Dendritic cell treated with granulocyte-macrophage colony-stimulating factor and Interleukin-4, amounts not matched to agents 40 ng/mL and 50 ng/mL, for 4 days (primary cell): ENCODE measurements at regions not wholly inside any gene's neighbourhood (a gene's known extent, or its start where the extent isn't known, plus 50 kb on each side); places are given as distances from the start of the nearest gene placed in this dataset.
"Not testable (repeated sequence)": the region's sequence is repeated elsewhere in the genome, so short reads cannot be mapped to it uniquely, and the experiment has no call there.

ENCODE experiments used
- H3K27ac Mint-ChIP-seq: one replicate; pipeline ENCODE4 v1.8.0; 2022; ENCODE audit warnings: mild to moderate bottlenecking, mixed read lengths
- H3K27me3 Mint-ChIP-seq: one replicate; pipeline ENCODE4 v1.8.0; 2022; ENCODE audit warnings: mild to moderate bottlenecking, mixed read lengths
- H3K36me3 Mint-ChIP-seq: one replicate; pipeline ENCODE4 v1.8.0; 2022; ENCODE audit warnings: low read depth, mixed read lengths
- H3K4me1 Mint-ChIP-seq: one replicate; pipeline ENCODE4 v1.8.0; 2022; ENCODE audit warnings: low read depth, mixed read lengths
- H3K4me3 Mint-ChIP-seq: one replicate; pipeline ENCODE4 v1.8.0; 2022; ENCODE audit warnings: mild to moderate bottlenecking, moderate library complexity, mixed read lengths
- H3K9me3 Mint-ChIP-seq: one replicate; pipeline ENCODE4 v1.8.0; 2022; ENCODE audit warnings: mixed read lengths
- intact Hi-C: fragments of 100-400 bp; cut with micrococcal nuclease; formaldehyde crosslinking; loops from one replicate; pipeline ENCODE4 v1.15.0; 2022

GRCh38 chrX:23505531-23506303, 161.6 kb upstream of the PRDX4 start:
- H3K27me3 Mint-ChIP-seq = no peaks in the 10 kb centered on the region
- H3K36me3 Mint-ChIP-seq = no peaks in the 10 kb centered on the region
- peaks cover 7% of the 10 kb centered on the region for H3K9me3 Mint-ChIP-seq
- no peak overlapping the region for H3K27ac Mint-ChIP-seq
- no peaks in the 10 kb centered on the region for H3K4me1 Mint-ChIP-seq
- H3K4me3 Mint-ChIP-seq = no peak overlapping the region
- intact Hi-C loops = no loop called here

- Mint-ChIP-seq H3K36me3 (no peaks in the 10 kb centered on the region), H3K9me3 (peaks cover 7% of the 10 kb centered on the region), H3K4me1 (no peaks in the 10 kb centered on the region), H3K4me3 (no peak overlapping the region), H3K27ac (no peak overlapping the region), H3K27me3 (no peaks in the 10 kb centered on the region)
- intact Hi-C loops = no loop called here
Observed at GRCh38 chrX:23509256-23509655, 158.0 kb upstream of the PRDX4 start.

- H3K4me1 Mint-ChIP-seq = no peaks in the 10 kb centered on the region
- no peaks in the 10 kb centered on the region for H3K36me3 Mint-ChIP-seq
- intact Hi-C loops = no loop called here
- peaks cover 7% of the 10 kb centered on the region for H3K9me3 Mint-ChIP-seq
- H3K27me3 Mint-ChIP-seq = no peaks in the 10 kb centered on the region
- no peak overlapping the region for H3K27ac Mint-ChIP-seq
- H3K4me3 Mint-ChIP-seq = no peak overlapping the region
Observed at GRCh38 chrX:23511793-23512192, 155.5 kb upstream of the PRDX4 start.

- H3K27ac Mint-ChIP-seq = no peak overlapping the region
- intact Hi-C loops = no loop called here
- H3K4me3 Mint-ChIP-seq = no peak overlapping the region
Observed at GRCh38 chrX:23513121-23513520, 154.2 kb upstream of the PRDX4 start.

GRCh38 chrX:23514082-23514481, 153.2 kb upstream of the PRDX4 start:
- Mint-ChIP-seq H3K4me1 (no peaks in the 10 kb centered on the region), H3K27ac (no peak overlapping the region), H3K4me3 (no peak overlapping the region), H3K36me3 (no peaks in the 10 kb centered on the region), H3K9me3 (peaks cover 2% of the 10 kb centered on the region), H3K27me3 (no peaks in the 10 kb centered on the region)
- intact Hi-C loops = no loop called here

More at GRCh38 chrX:23513121-23513520, 154.2 kb upstream of the PRDX4 start:
- Mint-ChIP-seq H3K36me3 (no peaks in the 10 kb centered on the region), H3K4me1 (no peaks in the 10 kb centered on the region), H3K9me3 (peaks cover 7% of the 10 kb centered on the region), H3K27me3 (no peaks in the 10 kb centered on the region)

- no peaks in the 10 kb centered on the region for H3K27me3 Mint-ChIP-seq
- H3K27ac Mint-ChIP-seq = no peak overlapping the region
- H3K9me3 Mint-ChIP-seq = no peaks in the 10 kb centered on the region
- H3K4me3 Mint-ChIP-seq = no peak overlapping the region
- H3K36me3 Mint-ChIP-seq = no peaks in the 10 kb centered on the region
- intact Hi-C loops = no loop called here
- no peaks in the 10 kb centered on the region for H3K4me1 Mint-ChIP-seq
Observed at GRCh38 chrX:23515028-23515427, 152.3 kb upstream of the PRDX4 start.

- H3K4me1 Mint-ChIP-seq, H3K4me3 Mint-ChIP-seq, intact Hi-C loops, H3K27ac Mint-ChIP-seq, H3K27me3 Mint-ChIP-seq, H3K36me3 Mint-ChIP-seq: not testable (repeated sequence)
- H3K9me3 Mint-ChIP-seq = peaks cover 14% of the 10 kb centered on the region
Observed at GRCh38 chrX:23523026-23523657, 144.2 kb upstream of the PRDX4 start.

- H3K4me3 Mint-ChIP-seq = no peak overlapping the region
- no peaks in the 10 kb centered on the region for H3K36me3 Mint-ChIP-seq
- H3K9me3 Mint-ChIP-seq = peaks cover 14% of the 10 kb centered on the region
- H3K27me3 Mint-ChIP-seq = no peaks in the 10 kb centered on the region
- intact Hi-C loops = no loop called here
- H3K4me1 Mint-ChIP-seq = no peaks in the 10 kb centered on the region
- no peak overlapping the region for H3K27ac Mint-ChIP-seq
Observed at GRCh38 chrX:23524467-23524866, 142.8 kb upstream of the PRDX4 start.

- intact Hi-C loops = no loop called here
- no peaks in the 10 kb centered on the region for H3K4me1 Mint-ChIP-seq
- no peak overlapping the region for H3K27ac Mint-ChIP-seq
- H3K4me3 Mint-ChIP-seq = no peak overlapping the region
- peaks cover 14% of the 10 kb centered on the region for H3K9me3 Mint-ChIP-seq
- H3K36me3 Mint-ChIP-seq = no peaks in the 10 kb centered on the region
- no peaks in the 10 kb centered on the region for H3K27me3 Mint-ChIP-seq
Observed at GRCh38 chrX:23525531-23525930, 141.8 kb upstream of the PRDX4 start.

- H3K9me3 Mint-ChIP-seq = no peaks in the 10 kb centered on the region
Observed at GRCh38 chrX:23540532-23540931, 126.8 kb upstream of the PRDX4 start.

GRCh38 chrX:23548164-23548563, 119.1 kb upstream of the PRDX4 start:
- H3K36me3 Mint-ChIP-seq = no peaks in the 10 kb centered on the region
- no peak overlapping the region for H3K4me3 Mint-ChIP-seq
- no peaks in the 10 kb centered on the region for H3K9me3 Mint-ChIP-seq
- H3K27me3 Mint-ChIP-seq = no peaks in the 10 kb centered on the region
- H3K4me1 Mint-ChIP-seq = no peaks in the 10 kb centered on the region
- intact Hi-C loops = no loop called here
- H3K27ac Mint-ChIP-seq = no peak overlapping the region

More at GRCh38 chrX:23540532-23540931, 126.8 kb upstream of the PRDX4 start:
- Mint-ChIP-seq H3K4me3 (no peak overlapping the region), H3K36me3 (no peaks in the 10 kb centered on the region), H3K4me1 (no peaks in the 10 kb centered on the region), H3K27me3 (no peaks in the 10 kb centered on the region), H3K27ac (no peak overlapping the region)
- intact Hi-C loops = no loop called here

GRCh38 chrX:23552303-23552702, 115.0 kb upstream of the PRDX4 start:
- intact Hi-C loops = no loop called here

GRCh38 chrX:23554304-23554703, 113.0 kb upstream of the PRDX4 start:
- intact Hi-C loops = no loop called here
- no peak overlapping the region for H3K27ac Mint-ChIP-seq
- H3K4me3 Mint-ChIP-seq = no peak overlapping the region
- H3K36me3 Mint-ChIP-seq = no peaks in the 10 kb centered on the region
- peaks cover 8% of the 10 kb centered on the region for H3K9me3 Mint-ChIP-seq
- H3K27me3 Mint-ChIP-seq = no peaks in the 10 kb centered on the region
- no peaks in the 10 kb centered on the region for H3K4me1 Mint-ChIP-seq

More at GRCh38 chrX:23552303-23552702, 115.0 kb upstream of the PRDX4 start:
- Mint-ChIP-seq H3K9me3 (peaks cover 8% of the 10 kb centered on the region), H3K27ac (no peak overlapping the region), H3K27me3 (no peaks in the 10 kb centered on the region), H3K4me1 (no peaks in the 10 kb centered on the region), H3K4me3 (no peak overlapping the region), H3K36me3 (no peaks in the 10 kb centered on the region)

GRCh38 chrX:23557070-23557469, 110.2 kb upstream of the PRDX4 start:
- H3K27me3 Mint-ChIP-seq = no peaks in the 10 kb centered on the region
- H3K36me3 Mint-ChIP-seq = no peaks in the 10 kb centered on the region
- intact Hi-C loops = no loop called here
- H3K4me1 Mint-ChIP-seq = no peaks in the 10 kb centered on the region
- peaks cover 8% of the 10 kb centered on the region for H3K9me3 Mint-ChIP-seq
- no peak overlapping the region for H3K4me3 Mint-ChIP-seq
- H3K27ac Mint-ChIP-seq = no peak overlapping the region

- Mint-ChIP-seq H3K27ac (no peak overlapping the region), H3K4me3 (no peak overlapping the region), H3K9me3 (peaks cover 19% of the 10 kb centered on the region), H3K4me1 (no peaks in the 10 kb centered on the region), H3K27me3 (no peaks in the 10 kb centered on the region), H3K36me3 (no peaks in the 10 kb centered on the region)
- intact Hi-C loops = no loop called here
Observed at GRCh38 chrX:23559975-23560374, 107.3 kb upstream of the PRDX4 start.
